Neuronal stem cell (in vitro differentiated cells): ENCODE measurements at regions not wholly inside any gene's neighbourhood (a gene's known extent, or its start where the extent isn't known, plus 50 kb on each side); places are given as distances from the start of the nearest gene placed in this dataset.

Experiments used
- DNase-seq: peaks from one replicate; pipeline ENCODE4 v3.0.0-alpha.2; 2013; ENCODE audit warnings: low spot score
- H2AFZ ChIP-seq: one replicate; pipeline ENCODE4 v1.6.1; 2013; ENCODE audit warnings: mild to moderate bottlenecking, low read length, inconsistent platforms
- H2AK5ac ChIP-seq: 2 replicates; pipeline ENCODE4 v1.6.1; 2013; ENCODE audit warnings: low read depth, mild to moderate bottlenecking, inconsistent platforms, low read length, moderate library complexity, mixed read lengths
- H2BK120ac ChIP-seq: 2 replicates; pipeline ENCODE4 v1.6.1; 2013; ENCODE audit warnings: low read depth, mild to moderate bottlenecking, inconsistent platforms, low read length, moderate library complexity, mixed read lengths
- H2BK12ac ChIP-seq: one replicate; pipeline ENCODE4 v1.6.1; 2013; ENCODE audit warnings: low read length, inconsistent platforms
- H2BK15ac ChIP-seq: 2 replicates; pipeline ENCODE4 v1.6.1; 2013; ENCODE audit warnings: mild to moderate bottlenecking, low read length, inconsistent platforms, mixed read lengths
- H2BK5ac ChIP-seq: one replicate; pipeline ENCODE4 v1.6.1; 2013; ENCODE audit warnings: inconsistent platforms, mild to moderate bottlenecking, low read length, moderate library complexity
- H3K14ac ChIP-seq: one replicate; pipeline ENCODE4 v1.6.1; 2013; ENCODE audit warnings: low read length, inconsistent platforms
- H3K18ac ChIP-seq: 2 replicates; pipeline ENCODE4 v1.6.1; 2013; ENCODE audit warnings: low read length, inconsistent platforms
- H3K23ac ChIP-seq: 2 replicates; pipeline ENCODE4 v1.6.1; 2013; ENCODE audit warnings: low read depth, mild to moderate bottlenecking, mixed read lengths, low read length, inconsistent platforms; ENCODE audit not compliant: poor library complexity
- H3K27ac ChIP-seq: replicated peaks from 3 replicates; pipeline ENCODE4 v1.5.1; 2013; ENCODE audit warnings: low read length, inconsistent platforms
- H3K27me3 ChIP-seq, 3 experiments: 2 replicates each; pipeline ENCODE4 v1.6.1; 2013; ENCODE audit warnings: low read length in 3 of 3, mild to moderate bottlenecking in 2 of 3, inconsistent platforms in 1 of 3, low read depth in 1 of 3, mixed read lengths in 1 of 3, moderate library complexity in 1 of 3; ENCODE audit not compliant: control insufficient read depth in 3 of 3, insufficient read depth in 3 of 3
- H3K36me3 ChIP-seq, 2 donors: replicated peaks in 1 of 2; 2 replicates each; pipeline ENCODE4 v1.6.1; 2013; ENCODE audit warnings: low read length in 2 of 2; ENCODE audit not compliant: control insufficient read depth in 2 of 2, insufficient read depth in 2 of 2
- H3K4ac ChIP-seq: 2 replicates; pipeline ENCODE4 v1.6.1; 2013; ENCODE audit warnings: inconsistent platforms, mild to moderate bottlenecking, low read length, moderate library complexity
- H3K4me1 ChIP-seq, 2 donors: 1 replicate in 1 of 2; 2 replicates in 1 of 2; pipeline ENCODE4 v1.6.1; 2013; ENCODE audit warnings: low read length in 2 of 2, low read depth in 1 of 2; ENCODE audit not compliant: control insufficient read depth in 2 of 2, insufficient read depth in 1 of 2
- H3K4me2 ChIP-seq: one replicate; pipeline ENCODE4 v1.6.1; 2013; ENCODE audit warnings: mild to moderate bottlenecking, low read length, inconsistent platforms; ENCODE audit not compliant: insufficient read depth, poor library complexity, severe bottlenecking
- H3K4me3 ChIP-seq, 2 donors: 2 replicates each; pipeline ENCODE4 v1.5.1; 2013; ENCODE audit warnings: low read length in 2 of 2, mild to moderate bottlenecking in 2 of 2, inconsistent platforms in 1 of 2, moderate library complexity in 1 of 2
- H3K79me1 ChIP-seq: one replicate; pipeline ENCODE4 v1.6.1; 2013; ENCODE audit warnings: low read depth, mild to moderate bottlenecking, inconsistent platforms, low read length, moderate library complexity
- H3K9ac ChIP-seq: one replicate; pipeline ENCODE4 v1.6.1; 2013; ENCODE audit warnings: mild to moderate bottlenecking, low read depth, low read length, inconsistent platforms; ENCODE audit not compliant: poor library complexity
- H3K9me3 ChIP-seq, 2 donors: replicated peaks in 1 of 2; 2 replicates each; pipeline versions ENCODE3 to v1.6.1; 2013; ENCODE audit warnings: low read length in 2 of 2, mild to moderate bottlenecking in 2 of 2, inconsistent platforms in 1 of 2, low read depth in 1 of 2, mixed read lengths in 1 of 2, moderate library complexity in 1 of 2; ENCODE audit not compliant: control insufficient read depth in 2 of 2, insufficient read depth in 1 of 2
- H4K8ac ChIP-seq: one replicate; pipeline ENCODE4 v1.6.1; 2013; ENCODE audit warnings: low read depth, mild to moderate bottlenecking, inconsistent platforms, low read length, moderate library complexity
- H4K91ac ChIP-seq: one replicate; pipeline ENCODE4 v1.6.1; 2013; ENCODE audit warnings: low read length, low read depth, mild to moderate bottlenecking, inconsistent platforms; ENCODE audit not compliant: poor library complexity
- WGBS, 2 donors: extraction: QIAGEN DNeasy Blood & Tissue Kit; methylation state at CpG; one replicate each; pipeline ENCODE4 v1.1.7; 2013; ENCODE audit warnings: missing lambda C conversion rate in 2 of 2, mixed read lengths in 1 of 2; ENCODE audit not compliant: insufficient read length in 2 of 2, insufficient replicate concordance in 1 of 2; ENCODE audit errors: extremely low coverage in 2 of 2; 5-methylcytosine and 5-hydroxymethylcytosine counted together

- Histone ChIP-seq H3K4me1 (no peaks in the 10 kb centered on the region), H3K9me3 (peaks cover 0 to 4% of the 10 kb centered on the region in 2 donors), H4K91ac (no peak overlapping the region), H3K23ac (no peak overlapping the region), H2BK120ac (no peak overlapping the region), H3K4ac (no peak overlapping the region), H3K36me3 (no peaks in the 10 kb centered on the region), H3K9ac (no peak overlapping the region), H3K4me3 (no peak overlapping the region), H4K8ac (no peak overlapping the region), H2BK15ac (no peak overlapping the region), H2AFZ (no peak overlapping the region), H3K27me3 (no peaks in the 10 kb centered on the region), H3K14ac (no peak overlapping the region), H3K27ac (no peak overlapping the region), H2AK5ac (no peak overlapping the region), H3K79me1 (no peaks in the 10 kb centered on the region), H2BK12ac (no peak overlapping the region), H3K4me2 (no peak overlapping the region), H2BK5ac (no peak overlapping the region), H3K18ac (no peak overlapping the region)
- DNase-seq = no peak
- no CpG with 5 or more reads among the region's 3 CpGs for WGBS, 2 donors
Measured at GRCh38 chr15:57865294-57865693, 158.8 kb downstream of the POLR2M start.

DNA sequence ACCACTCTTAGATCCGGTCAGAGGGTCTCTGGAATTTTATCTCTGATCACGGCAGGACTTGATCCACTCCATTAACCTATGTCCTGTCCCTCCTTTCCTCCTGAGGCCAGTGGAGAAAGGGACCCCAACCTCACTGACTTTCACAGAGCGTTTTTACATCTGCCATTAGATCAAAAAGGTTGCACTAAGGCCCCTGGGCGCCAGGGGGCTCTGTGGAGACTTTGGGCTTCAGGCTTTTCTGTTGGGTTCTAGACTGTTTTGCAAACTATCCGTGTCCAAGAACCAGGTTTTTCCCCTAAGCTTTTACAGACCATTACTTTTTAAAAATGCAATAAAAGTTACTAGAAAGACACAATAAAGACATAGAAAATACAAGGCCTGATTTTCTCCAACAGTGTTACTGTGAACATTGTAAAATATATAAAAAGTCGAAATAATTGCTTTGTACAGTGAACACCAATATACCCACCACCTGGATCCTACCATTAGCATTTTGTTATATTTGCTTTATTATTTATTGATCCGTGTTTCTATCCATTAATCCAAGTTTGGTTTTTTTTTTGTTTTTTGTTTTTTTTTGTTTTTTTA is 159.7 kb downstream of the POLR2M start:
- Histone ChIP-seq H3K18ac (no peak overlapping the region), H3K27ac (no peak overlapping the region), H3K9ac (no peak overlapping the region), H4K8ac (no peak overlapping the region), H2BK5ac (no peak overlapping the region), H3K4me3 (no peak overlapping the region), H3K9me3 (peaks cover 0 to 4% of the 10 kb centered on the region in 2 donors), H3K4me1 (no peaks in the 10 kb centered on the region), H2AK5ac (no peak overlapping the region), H2BK12ac (no peak overlapping the region), H3K79me1 (no peaks in the 10 kb centered on the region), H3K4ac (no peak overlapping the region), H2BK120ac (no peak overlapping the region), H2BK15ac (no peak overlapping the region), H3K14ac (no peak overlapping the region), H3K4me2 (no peak overlapping the region), H3K27me3 (no peaks in the 10 kb centered on the region), H3K23ac (no peak overlapping the region), H3K36me3 (no peaks in the 10 kb centered on the region), H2AFZ (no peak overlapping the region), H4K91ac (no peak overlapping the region)
- no CpG with 5 or more reads among the region's 7 CpGs for WGBS, 2 donors
- DNase-seq = peak; percentile 33

GRCh38 chr15:57867970-57868798 is 161.7 kb downstream of the POLR2M start:
- H3K9me3 ChIP-seq = peaks cover 0 to 2% of the 10 kb centered on the region in 2 donors
- H3K18ac ChIP-seq = no peak overlapping the region
- no peak overlapping the region for H2AFZ ChIP-seq
- H3K9ac ChIP-seq = no peak overlapping the region
- WGBS, 2 donors = no CpG with 5 or more reads among the region's 16 CpGs
- H3K4ac ChIP-seq = no peak overlapping the region
- H3K14ac ChIP-seq = no peak overlapping the region
- H3K4me3 ChIP-seq = no peak overlapping the region
- H3K79me1 ChIP-seq = no peaks in the 10 kb centered on the region
- H3K27me3 ChIP-seq = no peaks in the 10 kb centered on the region
- H4K8ac ChIP-seq = no peak overlapping the region
- no peaks in the 10 kb centered on the region for H3K36me3 ChIP-seq
- no peak overlapping the region for H2AK5ac ChIP-seq
- no peak overlapping the region for H3K4me2 ChIP-seq
- H2BK120ac ChIP-seq = no peak overlapping the region
- no peak overlapping the region for H3K23ac ChIP-seq
- no peak overlapping the region for H2BK5ac ChIP-seq
- no peak overlapping the region for H4K91ac ChIP-seq
- no peak overlapping the region for H2BK15ac ChIP-seq
- no peaks in the 10 kb centered on the region for H3K4me1 ChIP-seq
- no peak overlapping the region for H2BK12ac ChIP-seq
- no peak overlapping the region for H3K27ac ChIP-seq
- no peak for DNase-seq

- H3K27me3 ChIP-seq = no peaks in the 10 kb centered on the region
- no peaks in the 10 kb centered on the region for H3K79me1 ChIP-seq
- no CpG with 5 or more reads among the region's 2 CpGs for WGBS, 2 donors
- H3K36me3 ChIP-seq = no peaks in the 10 kb centered on the region
- peaks cover 0 to 2% of the 10 kb centered on the region in 2 donors for H3K9me3 ChIP-seq
- H3K27ac ChIP-seq = no peak overlapping the region
- no peak overlapping the region for H3K4me2 ChIP-seq
- no peak overlapping the region for H2BK15ac ChIP-seq
- H3K4ac ChIP-seq = no peak overlapping the region
- H2BK5ac ChIP-seq = no peak overlapping the region
- H3K9ac ChIP-seq = no peak overlapping the region
- H4K91ac ChIP-seq = no peak overlapping the region
- H3K14ac ChIP-seq = no peak overlapping the region
- no peak overlapping the region for H3K23ac ChIP-seq
- H2AK5ac ChIP-seq = no peak overlapping the region
- no peak overlapping the region for H4K8ac ChIP-seq
- H2BK12ac ChIP-seq = no peak overlapping the region
- H2AFZ ChIP-seq = no peak overlapping the region
- H2BK120ac ChIP-seq = no peak overlapping the region
- H3K4me1 ChIP-seq = no peaks in the 10 kb centered on the region
- H3K18ac ChIP-seq = no peak overlapping the region
- H3K4me3 ChIP-seq = no peak overlapping the region
- DNase-seq = no peak
Measured at GRCh38 chr15:57870667-57871066, 164.2 kb downstream of the POLR2M start.
